HFFc6 (cell line): ENCODE measurements at regions not wholly inside any gene's neighbourhood (a gene's known extent, or its start where the extent isn't known, plus 50 kb on each side); places are given as distances from the start of the nearest gene placed in this dataset.
"Not testable (repeated sequence)": the region's sequence is repeated elsewhere in the genome, so short reads cannot be mapped to it uniquely, and the experiment has no call there.

Experiments used
- DNase-seq: peaks from one replicate; pipeline ENCODE4 v3.0.0-alpha.2; 2018
- H3K27ac Mint-ChIP-seq: 2 replicates; pipeline ENCODE4 v1.8.0; 2020; ENCODE audit warnings: mild to moderate bottlenecking, mixed read lengths
- H3K27me3 Mint-ChIP-seq: 2 replicates; pipeline ENCODE4 v1.8.0; 2021; ENCODE audit warnings: mild to moderate bottlenecking, moderate library complexity, mixed read lengths; ENCODE audit not compliant: insufficient read depth
- H3K36me3 Mint-ChIP-seq: 2 replicates; pipeline ENCODE4 v1.8.0; 2021; ENCODE audit warnings: low read depth, mixed read lengths
- H3K4me1 Mint-ChIP-seq: 2 replicates; pipeline ENCODE4 v1.8.0; 2020; ENCODE audit warnings: low read depth, mixed read lengths
- H3K4me3 Mint-ChIP-seq: 2 replicates; pipeline ENCODE4 v1.8.0; 2020; ENCODE audit warnings: mild to moderate bottlenecking, moderate library complexity, mixed read lengths
- H3K9me3 Mint-ChIP-seq: 2 replicates; pipeline ENCODE4 v1.8.0; 2020; ENCODE audit warnings: mild to moderate bottlenecking, mixed read lengths
- TF ChIP-seq, protein P1 (sequence below): fragments of 200-600 bp; sonication (generic); IDR thresholded peaks from 2 replicates; pipeline ENCODE4 v1.5.0; 2021; ENCODE audit warnings: antibody characterized with exemption, mild to moderate bottlenecking

DNA sequence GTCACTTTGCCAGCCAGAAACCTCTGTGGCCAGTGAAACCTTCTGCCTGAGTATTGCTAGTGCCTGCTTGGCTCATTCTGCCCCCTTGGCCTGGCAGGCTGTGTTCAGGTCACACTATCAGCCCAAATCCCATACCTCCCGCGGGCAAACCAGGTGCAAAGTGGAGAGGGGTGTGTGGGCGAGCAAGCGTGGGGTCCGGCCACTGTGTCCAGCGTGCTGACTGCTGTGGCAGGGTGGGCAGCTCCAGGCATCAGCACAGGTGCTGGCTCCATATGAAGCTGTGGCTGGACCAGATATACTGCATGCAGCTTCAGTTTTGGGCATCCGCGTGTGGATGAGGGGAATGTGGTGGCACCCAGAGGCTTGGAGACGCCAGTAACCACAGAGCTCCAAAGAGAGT is 576.5 kb upstream of the EDIL3 start:
- DNase-seq = no peak
- no peaks in the 10 kb centered on the region for H3K27me3 Mint-ChIP-seq
- TF ChIP-seq, protein P1, sequence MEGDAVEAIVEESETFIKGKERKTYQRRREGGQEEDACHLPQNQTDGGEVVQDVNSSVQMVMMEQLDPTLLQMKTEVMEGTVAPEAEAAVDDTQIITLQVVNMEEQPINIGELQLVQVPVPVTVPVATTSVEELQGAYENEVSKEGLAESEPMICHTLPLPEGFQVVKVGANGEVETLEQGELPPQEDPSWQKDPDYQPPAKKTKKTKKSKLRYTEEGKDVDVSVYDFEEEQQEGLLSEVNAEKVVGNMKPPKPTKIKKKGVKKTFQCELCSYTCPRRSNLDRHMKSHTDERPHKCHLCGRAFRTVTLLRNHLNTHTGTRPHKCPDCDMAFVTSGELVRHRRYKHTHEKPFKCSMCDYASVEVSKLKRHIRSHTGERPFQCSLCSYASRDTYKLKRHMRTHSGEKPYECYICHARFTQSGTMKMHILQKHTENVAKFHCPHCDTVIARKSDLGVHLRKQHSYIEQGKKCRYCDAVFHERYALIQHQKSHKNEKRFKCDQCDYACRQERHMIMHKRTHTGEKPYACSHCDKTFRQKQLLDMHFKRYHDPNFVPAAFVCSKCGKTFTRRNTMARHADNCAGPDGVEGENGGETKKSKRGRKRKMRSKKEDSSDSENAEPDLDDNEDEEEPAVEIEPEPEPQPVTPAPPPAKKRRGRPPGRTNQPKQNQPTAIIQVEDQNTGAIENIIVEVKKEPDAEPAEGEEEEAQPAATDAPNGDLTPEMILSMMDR = no peak
- H3K36me3 Mint-ChIP-seq = no peaks in the 10 kb centered on the region
- H3K27ac Mint-ChIP-seq = no peak overlapping the region
- H3K4me1 Mint-ChIP-seq = no peaks in the 10 kb centered on the region
- H3K9me3 Mint-ChIP-seq = peaks cover 12% of the 10 kb centered on the region; the same call in 1 of the 2 replicates
- H3K4me3 Mint-ChIP-seq = no peak overlapping the region

DNA sequence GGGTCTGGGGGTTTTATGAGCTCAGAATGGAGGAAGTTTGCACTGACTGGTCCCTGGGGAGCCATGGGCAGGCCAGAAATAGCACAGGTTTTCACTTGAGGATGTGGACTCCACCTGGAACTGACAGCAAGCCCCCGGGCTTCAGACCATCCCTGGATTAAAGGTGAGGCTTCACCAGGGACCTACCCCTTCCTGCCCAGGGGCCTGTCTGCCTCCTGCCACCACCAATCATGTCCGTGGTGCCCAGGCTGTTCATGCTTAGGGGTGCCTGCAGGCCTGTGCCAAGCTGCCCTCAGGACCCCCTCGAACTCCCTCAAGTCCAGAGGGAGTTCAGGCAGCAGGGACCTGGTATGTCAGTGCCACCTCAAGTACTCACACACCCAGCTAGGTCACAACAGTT is 577.2 kb upstream of the EDIL3 start:
- no peak for DNase-seq
- H3K36me3 Mint-ChIP-seq = no peaks in the 10 kb centered on the region
- peaks cover 12% of the 10 kb centered on the region; the same call in 1 of the 2 replicates for H3K9me3 Mint-ChIP-seq
- H3K4me3 Mint-ChIP-seq = no peak overlapping the region
- no peak overlapping the region for H3K27ac Mint-ChIP-seq
- no peaks in the 10 kb centered on the region for H3K27me3 Mint-ChIP-seq
- H3K4me1 Mint-ChIP-seq = no peaks in the 10 kb centered on the region
- TF ChIP-seq, protein P1 = no peak

DNA sequence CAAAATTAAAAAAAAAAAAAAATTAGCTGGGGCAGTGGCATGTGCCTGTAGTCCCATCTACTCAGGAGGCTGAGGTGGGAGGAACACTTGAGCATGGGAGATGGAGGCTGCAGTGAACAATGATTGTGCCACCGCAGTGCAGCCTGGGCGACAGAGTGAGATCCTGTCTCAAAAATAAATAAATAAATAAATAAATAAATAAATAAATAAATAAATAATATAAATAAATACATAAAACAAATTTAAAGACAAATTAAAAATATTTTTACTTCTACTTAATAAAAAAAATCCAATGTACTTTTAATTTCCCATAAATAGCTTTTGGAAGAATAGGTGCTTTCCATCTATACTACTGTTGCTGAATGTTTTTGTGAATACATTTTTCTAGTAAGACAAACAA is 598.4 kb upstream of the EDIL3 start:
- peaks cover 9% of the 10 kb centered on the region for H3K9me3 Mint-ChIP-seq
- H3K27ac Mint-ChIP-seq = no peak overlapping the region
- TF ChIP-seq, protein P1 = no peak
- no peaks in the 10 kb centered on the region for H3K36me3 Mint-ChIP-seq
- no peaks in the 10 kb centered on the region for H3K4me1 Mint-ChIP-seq
- H3K4me3 Mint-ChIP-seq = no peak overlapping the region
- no peaks in the 10 kb centered on the region for H3K27me3 Mint-ChIP-seq
- DNase-seq = no peak

DNA sequence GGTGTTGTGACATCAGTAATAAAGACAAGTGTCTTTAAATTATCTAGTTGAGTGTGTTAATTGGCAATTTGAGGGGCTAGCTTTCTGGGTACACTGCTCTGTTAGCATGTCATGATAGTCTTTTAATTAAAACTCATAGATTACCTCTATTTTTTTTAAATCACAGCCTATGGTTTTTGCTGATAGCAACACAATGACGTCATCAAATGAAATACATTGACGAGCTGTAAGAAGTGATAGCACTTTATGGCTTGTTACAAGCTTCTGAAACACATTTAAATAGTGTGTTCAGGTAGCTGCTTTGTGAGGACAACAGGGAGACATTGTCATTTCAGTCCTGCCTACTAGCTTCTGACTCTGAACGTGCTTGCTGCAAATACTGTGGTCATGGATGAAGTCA is 600.5 kb upstream of the EDIL3 start:
- TF ChIP-seq, protein P1 = no peak
- Mint-ChIP-seq H3K27me3 (no peaks in the 10 kb centered on the region; the same call in 1 of the 2 replicates), H3K27ac (no peak overlapping the region), H3K9me3 (peaks cover 9% of the 10 kb centered on the region), H3K36me3 (no peaks in the 10 kb centered on the region), H3K4me3 (no peak overlapping the region), H3K4me1 (no peaks in the 10 kb centered on the region)
- no peak for DNase-seq

DNA sequence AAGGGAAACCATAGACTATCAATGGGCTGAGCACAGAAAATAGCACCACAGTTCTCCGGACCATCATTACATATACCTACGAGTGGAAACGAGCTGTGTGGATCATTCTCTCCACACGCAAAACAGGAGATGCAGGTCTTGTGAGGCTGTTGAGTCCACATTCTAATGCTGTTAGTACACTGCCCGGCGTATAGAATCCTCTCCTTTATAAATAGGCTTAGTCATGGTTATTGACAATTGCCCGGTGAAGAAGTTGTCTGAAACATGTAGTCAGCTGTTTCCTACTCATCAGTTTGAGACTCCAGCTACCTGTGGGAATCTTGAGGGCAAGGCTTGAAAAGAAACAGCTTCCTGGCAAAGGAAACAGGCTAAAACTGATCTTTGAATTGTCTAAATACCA is 602.0 kb upstream of the EDIL3 start:
- Mint-ChIP-seq H3K4me1 (no peaks in the 10 kb centered on the region), H3K9me3 (no peaks in the 10 kb centered on the region), H3K27me3 (no peaks in the 10 kb centered on the region; the same call in 1 of the 2 replicates), H3K36me3 (no peaks in the 10 kb centered on the region), H3K27ac (no peak overlapping the region), H3K4me3 (no peak overlapping the region)
- DNase-seq = no peak
- TF ChIP-seq, protein P1 = no peak

DNA sequence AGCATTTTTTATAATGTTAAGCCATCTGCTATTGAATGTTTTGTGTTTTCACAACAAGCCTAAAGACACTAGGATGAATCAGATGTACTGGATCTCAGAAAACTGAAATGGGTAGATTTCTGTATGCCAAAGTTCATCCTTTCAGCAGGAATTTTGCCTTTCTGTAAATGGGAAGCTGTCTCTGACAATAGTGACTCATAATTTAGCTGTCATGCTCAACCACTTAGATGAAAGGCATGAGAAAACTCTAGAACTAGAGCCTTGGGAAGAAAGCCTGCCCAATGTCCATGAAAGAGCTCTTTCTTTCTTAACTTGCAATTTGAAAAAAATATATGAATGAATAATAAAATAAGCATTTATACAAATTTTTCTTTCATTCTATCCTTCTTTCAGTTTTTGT is 616.0 kb upstream of the EDIL3 start:
- Mint-ChIP-seq H3K27me3 (no peaks in the 10 kb centered on the region), H3K36me3 (no peaks in the 10 kb centered on the region), H3K9me3 (peaks cover 18% of the 10 kb centered on the region), H3K4me1 (no peaks in the 10 kb centered on the region), H3K4me3 (no peak overlapping the region), H3K27ac (no peak overlapping the region)
- TF ChIP-seq, protein P1 = no peak
- DNase-seq = no peak

DNA sequence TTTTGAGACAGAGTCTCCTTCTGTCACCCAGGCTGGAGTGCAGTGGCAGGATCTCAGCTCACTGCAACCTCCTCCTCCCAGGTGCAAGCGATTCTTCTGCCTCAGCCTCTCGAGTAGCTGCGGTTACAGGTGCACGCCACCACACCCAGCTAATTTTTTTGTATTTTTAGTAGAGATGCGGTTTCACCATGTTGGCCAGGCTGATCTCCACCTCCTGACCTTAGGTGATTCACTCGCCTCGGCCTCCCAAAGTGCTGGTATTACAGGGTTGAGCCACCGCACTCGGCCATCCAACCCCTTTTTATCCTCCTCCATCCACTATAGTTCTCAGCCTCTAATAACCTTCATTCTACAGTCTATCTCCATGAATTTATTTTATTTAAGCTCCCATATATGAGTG is 617.3 kb upstream of the EDIL3 start:
- H3K9me3 Mint-ChIP-seq = peaks cover 22% of the 10 kb centered on the region
- not testable (repeated sequence) for H3K27ac Mint-ChIP-seq, H3K27me3 Mint-ChIP-seq, DNase-seq, H3K4me1 Mint-ChIP-seq, H3K36me3 Mint-ChIP-seq, H3K4me3 Mint-ChIP-seq
